Cardiac muscle cell (in vitro differentiated cells and primary cell): ENCODE measurements at regions not wholly inside any gene's neighbourhood (a gene's known extent, or its start where the extent isn't known, plus 50 kb on each side); places are given as distances from the start of the nearest gene placed in this dataset.

Experiments
- DNase-seq, 2 donors: peaks; one replicate each; pipeline versions ENCODE4 v3.0.0 to v3.0.0-alpha.2; 2010 to 2017; ENCODE audit warnings: low read depth in 1 of 2, low spot score in 1 of 2
- H3K27ac ChIP-seq: fragments of 200-600 bp; sonication (generic); 2 replicates; pipeline ENCODE4 v1.5.1; 2016
- H3K27me3 ChIP-seq: fragments of 200-600 bp; sonication (generic); 2 replicates; pipeline ENCODE4 v1.6.0; 2016; ENCODE audit warnings: control low read depth
- H3K36me3 ChIP-seq: fragments of 200-600 bp; sonication (generic); 2 replicates; pipeline ENCODE4 v1.5.1; 2016; ENCODE audit warnings: control low read depth
- H3K4me1 ChIP-seq: fragments of 200-600 bp; sonication (generic); 2 replicates; pipeline ENCODE4 v1.8.1; 2017; ENCODE audit warnings: low read depth, mild to moderate bottlenecking, mixed run types
- H3K4me3 ChIP-seq: fragments of 200-600 bp; sonication (generic); 2 replicates; pipeline ENCODE4 v1.5.1; 2016; ENCODE audit warnings: mild to moderate bottlenecking
- H3K9me3 ChIP-seq: fragments of 200-600 bp; sonication (generic); 2 replicates; pipeline ENCODE4 v1.5.1; 2017; ENCODE audit warnings: low read depth, mild to moderate bottlenecking, control low read depth
- CTCF ChIP-seq: IDR thresholded peaks from 2 replicates; pipeline ENCODE4 v1.5.1; 2012; ENCODE audit warnings: low read depth, mild to moderate bottlenecking, low read length

- TF ChIP-seq CTCF = no peak
- no peak for DNase-seq
- no peaks in the 10 kb centered on the region for H3K36me3 ChIP-seq
- no peaks in the 10 kb centered on the region for H3K9me3 ChIP-seq
- no peak overlapping the region for H3K4me3 ChIP-seq
- no peaks in the 10 kb centered on the region for H3K4me1 ChIP-seq
- no peaks in the 10 kb centered on the region for H3K27me3 ChIP-seq
- H3K27ac ChIP-seq = no peak overlapping the region
These were observed 67.4 kb upstream of the OSBPL11 start for GRCh38 chr3:125662675-125663074.

DNA sequence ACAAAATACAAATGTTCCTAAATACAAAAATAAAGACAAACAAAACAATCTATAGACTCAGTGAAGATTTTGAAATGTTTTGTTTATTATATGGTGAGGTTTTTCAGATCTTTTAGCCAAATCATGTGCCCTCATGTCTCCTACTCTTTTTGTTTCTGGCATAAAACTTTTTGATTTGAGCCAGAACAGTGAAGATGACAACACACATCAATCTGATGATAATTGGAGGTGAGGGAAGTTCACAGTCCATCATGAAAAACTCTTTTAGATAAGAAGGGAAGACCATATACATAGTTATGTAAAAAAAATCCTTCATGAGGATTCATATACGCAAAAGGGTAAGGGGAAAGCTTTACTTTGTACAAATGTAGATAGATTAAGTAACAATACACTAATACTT lies 75.1 kb upstream of the OSBPL11 start:
- no peak for DNase-seq
- H3K27me3 ChIP-seq = no peaks in the 10 kb centered on the region
- H3K36me3 ChIP-seq = no peaks in the 10 kb centered on the region
- H3K4me1 ChIP-seq = no peaks in the 10 kb centered on the region
- TF ChIP-seq CTCF = no peak
- H3K9me3 ChIP-seq = no peaks in the 10 kb centered on the region
- H3K4me3 ChIP-seq = no peak overlapping the region
- no peak overlapping the region for H3K27ac ChIP-seq

DNA sequence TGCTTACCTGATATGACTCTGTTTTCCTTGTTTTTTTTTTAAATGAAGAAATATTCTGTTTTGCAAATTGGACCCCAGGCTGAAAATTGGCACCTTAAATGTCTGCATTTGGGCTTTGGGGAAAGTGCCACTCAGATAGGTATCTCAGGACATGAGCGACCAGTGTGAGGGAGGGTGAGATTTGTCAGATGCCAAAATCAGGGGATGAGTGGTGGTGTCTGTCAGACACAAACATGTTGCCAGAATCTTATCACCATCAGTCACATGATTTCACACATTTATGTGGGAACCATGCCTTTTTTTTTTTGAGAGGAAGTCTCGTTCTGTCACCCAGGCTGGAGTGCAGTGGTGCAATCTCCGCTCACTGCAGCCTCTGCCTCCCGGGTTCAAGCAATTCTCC lies 75.6 kb upstream of the OSBPL11 start:
- Histone ChIP-seq H3K4me3 (no peak overlapping the region), H3K36me3 (no peaks in the 10 kb centered on the region), H3K4me1 (peaks cover 4% of the 10 kb centered on the region), H3K27ac (no peak overlapping the region), H3K27me3 (no peaks in the 10 kb centered on the region), H3K9me3 (no peaks in the 10 kb centered on the region)
- no peak for DNase-seq
- no peak for TF ChIP-seq CTCF

DNA sequence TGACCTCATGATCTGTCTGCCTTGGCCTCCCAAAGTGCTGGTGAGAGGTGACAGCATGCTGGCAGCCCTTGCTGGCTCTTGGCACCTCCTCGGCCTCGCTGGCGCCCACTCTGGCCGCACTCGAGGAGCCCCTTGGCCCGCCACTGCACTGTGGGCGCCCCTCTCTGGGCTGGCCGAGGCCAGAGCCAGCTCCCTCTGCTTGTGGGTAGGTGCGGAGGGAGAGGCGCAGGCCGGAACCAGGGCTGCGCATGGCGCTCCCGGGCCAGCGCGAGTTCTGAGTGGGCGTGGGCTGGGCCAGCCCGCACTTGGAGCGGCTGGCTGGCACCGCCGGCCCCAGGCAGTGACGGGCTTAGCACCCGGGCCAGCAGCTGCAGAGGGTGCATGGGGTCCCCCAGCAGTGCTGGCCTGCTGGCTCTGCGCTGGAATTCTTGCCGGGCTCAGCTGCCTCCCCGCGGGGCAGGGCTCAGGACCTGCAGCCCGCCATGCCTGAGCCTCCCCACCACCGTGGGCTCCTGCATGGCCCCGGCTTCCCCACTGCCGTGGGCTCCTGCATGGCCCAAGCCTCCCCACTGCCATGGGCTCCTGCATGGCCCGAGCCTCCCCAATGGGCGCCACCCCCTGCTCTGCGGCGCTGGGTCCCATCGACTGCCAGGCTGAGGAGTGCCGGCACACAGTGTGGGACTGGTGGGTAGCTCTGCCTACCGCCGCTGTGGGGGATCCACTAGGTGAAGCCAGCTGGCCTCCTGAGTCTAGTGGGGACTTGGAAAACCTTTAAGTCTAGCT lies 76.4 kb upstream of the OSBPL11 start:
- H3K4me3 ChIP-seq = no peak overlapping the region
- DNase-seq = no peak
- no peak for TF ChIP-seq CTCF
- peaks cover 5% of the 10 kb centered on the region for H3K4me1 ChIP-seq
- H3K27me3 ChIP-seq = no peaks in the 10 kb centered on the region
- H3K27ac ChIP-seq = no peak overlapping the region
- no peaks in the 10 kb centered on the region for H3K36me3 ChIP-seq
- H3K9me3 ChIP-seq = no peaks in the 10 kb centered on the region

DNA sequence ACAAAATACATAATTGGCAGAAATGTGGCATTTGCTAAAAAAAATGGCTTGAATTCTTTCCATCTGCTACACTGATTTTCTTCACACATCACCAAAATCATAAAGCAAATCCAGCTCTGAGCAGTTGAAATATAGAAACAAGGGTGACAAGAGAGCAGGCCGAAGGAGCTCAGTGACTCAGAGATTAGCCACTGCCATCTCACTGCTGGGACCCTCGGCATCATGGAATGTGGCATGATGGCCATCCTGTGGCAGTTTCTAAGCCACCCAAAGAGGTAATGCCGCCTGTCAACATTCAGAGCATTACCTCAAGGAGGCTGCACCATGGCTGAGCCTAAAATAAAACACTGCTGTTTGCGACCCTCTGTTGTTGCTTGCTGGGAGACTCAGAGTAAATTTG lies 80.5 kb upstream of the OSBPL11 start:
- Histone ChIP-seq H3K9me3 (no peaks in the 10 kb centered on the region), H3K4me1 (peaks cover 11% of the 10 kb centered on the region), H3K27me3 (no peaks in the 10 kb centered on the region), H3K27ac (peak overlapping the region; percentile 32), H3K4me3 (no peak overlapping the region), H3K36me3 (no peaks in the 10 kb centered on the region)
- DNase-seq = peak in 1 of 2 donors; percentile 24
- no peak for TF ChIP-seq CTCF

- Histone ChIP-seq H3K4me1 (peaks cover 11% of the 10 kb centered on the region), H3K36me3 (no peaks in the 10 kb centered on the region), H3K9me3 (no peaks in the 10 kb centered on the region), H3K27me3 (no peaks in the 10 kb centered on the region), H3K4me3 (no peak overlapping the region), H3K27ac (no peak overlapping the region)
- TF ChIP-seq CTCF = no peak
- DNase-seq = no peak
These were observed 84.0 kb upstream of the OSBPL11 start for GRCh38 chr3:125679258-125679657.
